ENCODE measurements at regions not wholly inside any gene's neighbourhood (a gene's known extent, or its start where the extent isn't known, plus 50 kb on each side); places are given as distances from the start of the nearest gene placed in this dataset.

DNA sequence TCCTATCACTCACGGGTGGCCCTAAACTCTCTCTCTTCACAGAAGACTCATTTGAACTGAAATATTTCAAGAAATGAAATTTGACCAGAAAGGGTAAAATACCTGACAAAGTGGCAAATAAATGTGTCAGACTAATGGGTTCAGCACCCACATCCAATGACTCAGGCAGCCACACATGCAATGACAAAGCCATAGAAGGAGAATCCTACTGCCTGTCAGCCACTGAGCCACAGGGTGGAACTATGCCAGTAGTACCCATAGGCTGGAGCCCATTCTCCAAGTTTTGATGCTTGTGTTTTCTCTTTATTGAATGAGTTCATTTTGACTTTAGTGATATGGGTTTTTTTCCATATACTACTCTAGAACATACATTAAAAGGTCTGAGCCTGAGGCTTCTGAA, 179.0 kb downstream of the BEND2 start:
- TF ChIP-seq POLR2AphosphoS5 (IDR thresholded peaks at IDR 0.05) (no peak), POLR2A (IDR thresholded peaks at IDR 0.05) (no peak)
- TF ChIP-seq, protein P1, sequence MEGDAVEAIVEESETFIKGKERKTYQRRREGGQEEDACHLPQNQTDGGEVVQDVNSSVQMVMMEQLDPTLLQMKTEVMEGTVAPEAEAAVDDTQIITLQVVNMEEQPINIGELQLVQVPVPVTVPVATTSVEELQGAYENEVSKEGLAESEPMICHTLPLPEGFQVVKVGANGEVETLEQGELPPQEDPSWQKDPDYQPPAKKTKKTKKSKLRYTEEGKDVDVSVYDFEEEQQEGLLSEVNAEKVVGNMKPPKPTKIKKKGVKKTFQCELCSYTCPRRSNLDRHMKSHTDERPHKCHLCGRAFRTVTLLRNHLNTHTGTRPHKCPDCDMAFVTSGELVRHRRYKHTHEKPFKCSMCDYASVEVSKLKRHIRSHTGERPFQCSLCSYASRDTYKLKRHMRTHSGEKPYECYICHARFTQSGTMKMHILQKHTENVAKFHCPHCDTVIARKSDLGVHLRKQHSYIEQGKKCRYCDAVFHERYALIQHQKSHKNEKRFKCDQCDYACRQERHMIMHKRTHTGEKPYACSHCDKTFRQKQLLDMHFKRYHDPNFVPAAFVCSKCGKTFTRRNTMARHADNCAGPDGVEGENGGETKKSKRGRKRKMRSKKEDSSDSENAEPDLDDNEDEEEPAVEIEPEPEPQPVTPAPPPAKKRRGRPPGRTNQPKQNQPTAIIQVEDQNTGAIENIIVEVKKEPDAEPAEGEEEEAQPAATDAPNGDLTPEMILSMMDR (IDR thresholded peaks at IDR 0.05), result no peak

Data from gastroesophageal sphincter (tissue), 3 donors.